GM12872 (cell line): ENCODE measurements at regions not wholly inside any gene's neighbourhood (a gene's known extent, or its start where the extent isn't known, plus 50 kb on each side); places are given as distances from the start of the nearest gene placed in this dataset.

Experiments used
- CTCF ChIP-seq: IDR thresholded peaks from 3 replicates; pipeline ENCODE4 v1.5.1; 2011; ENCODE audit warnings: low read depth, mild to moderate bottlenecking, low read length, moderate library complexity; ENCODE audit not compliant: insufficient read depth

GRCh38 chr7:18226598-18226997, 199.0 kb upstream of the PRPS1L1 start:
- no peak for TF ChIP-seq CTCF

DNA sequence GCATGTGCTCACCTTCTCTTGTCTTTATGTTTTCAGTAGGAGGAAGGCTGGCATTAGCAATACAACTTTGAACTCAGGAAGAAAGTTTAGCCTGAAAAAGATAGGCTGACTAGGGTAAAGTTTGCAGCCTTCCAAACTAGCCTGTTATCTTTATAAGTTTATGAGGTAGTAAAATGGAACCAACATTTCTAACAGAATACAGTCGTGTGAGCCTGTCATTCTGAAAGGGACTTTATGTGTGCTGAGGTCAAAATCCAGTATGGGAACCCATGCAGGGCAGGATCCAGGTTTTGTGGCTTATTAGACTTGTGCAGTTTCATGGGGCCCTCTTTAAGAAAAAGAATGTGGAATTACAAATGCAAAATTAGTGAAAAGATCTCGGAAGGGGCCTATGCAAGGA, 201.0 kb upstream of the PRPS1L1 start:
- TF ChIP-seq CTCF: no peak

DNA sequence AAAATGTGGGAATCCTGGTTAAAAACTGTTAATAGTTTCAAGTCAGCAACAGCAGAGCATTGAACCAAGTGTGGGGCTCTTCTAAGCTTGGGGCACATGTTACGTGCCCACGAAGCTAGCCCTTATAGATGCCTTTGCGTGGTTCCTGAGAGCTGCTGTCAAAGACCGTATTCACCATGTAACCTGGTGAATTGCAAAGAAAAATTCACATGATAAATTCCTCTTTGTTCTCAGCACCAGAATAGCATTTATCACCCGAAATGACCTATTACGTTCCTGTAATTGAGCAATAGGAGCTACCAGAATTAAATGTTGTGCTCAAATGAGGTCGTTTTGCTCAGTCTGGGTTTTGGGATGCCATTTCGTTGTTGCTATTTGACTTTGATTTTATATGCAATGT, 202.6 kb upstream of the PRPS1L1 start:
- TF ChIP-seq CTCF: no peak

DNA sequence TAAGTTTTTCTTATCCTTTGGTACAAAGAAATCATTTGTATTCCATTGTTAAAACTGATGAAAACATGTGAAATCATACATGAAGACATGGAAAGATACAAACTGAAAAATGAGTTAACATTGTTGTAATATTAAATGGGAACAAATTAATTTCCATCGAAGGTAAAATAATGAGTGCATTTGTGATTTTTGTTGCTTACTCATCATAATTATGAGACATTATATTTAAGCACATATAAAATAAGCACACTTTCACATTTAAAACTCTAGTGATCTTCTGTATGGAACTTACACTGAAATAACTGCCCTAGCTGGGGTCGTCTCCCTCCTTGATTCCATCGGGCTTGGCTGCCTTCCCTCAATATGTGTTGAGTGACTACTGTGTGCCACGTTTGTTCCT, 204.2 kb upstream of the PRPS1L1 start:
- no peak for TF ChIP-seq CTCF

DNA sequence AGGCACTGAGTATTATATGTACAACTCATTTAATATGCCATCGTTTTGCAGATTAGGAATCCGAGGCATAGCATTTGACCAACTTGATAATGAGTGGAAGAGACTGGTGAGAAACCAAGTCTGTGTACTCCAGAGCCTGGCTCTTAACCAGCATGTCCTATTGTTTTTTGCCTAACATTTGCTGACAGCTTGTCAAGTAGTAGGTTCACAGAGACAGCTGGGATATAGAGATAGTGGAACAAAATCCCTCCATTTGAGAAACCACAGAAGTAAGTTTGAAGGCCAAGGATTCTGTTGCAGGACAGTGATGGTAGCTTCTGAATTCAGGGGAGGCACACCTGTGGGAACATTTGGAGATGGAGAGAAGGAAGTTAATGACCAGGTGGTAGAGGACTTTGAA, 206.9 kb upstream of the PRPS1L1 start:
- TF ChIP-seq CTCF: no peak

GRCh38 chr7:18235819-18236218, 208.2 kb upstream of the PRPS1L1 start:
- no peak for TF ChIP-seq CTCF

DNA sequence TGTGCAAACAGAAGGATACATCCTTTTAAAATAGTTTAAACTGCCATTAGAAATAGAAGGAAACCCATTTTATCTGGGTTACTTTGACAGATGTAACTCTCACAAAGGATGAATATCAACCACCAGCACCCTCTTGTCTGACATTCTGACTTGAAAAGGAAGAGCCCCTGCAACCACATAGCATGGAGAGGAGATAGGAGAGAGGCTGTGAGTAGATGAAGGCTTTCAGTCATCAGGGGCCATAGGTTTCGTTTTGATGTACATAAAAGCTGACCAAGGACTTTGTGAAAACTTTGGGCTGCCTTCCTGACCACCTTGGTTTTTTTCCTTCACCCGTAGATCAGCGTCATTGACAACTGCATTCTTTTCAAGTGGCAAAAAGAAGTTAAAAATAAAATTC, 211.6 kb upstream of the PRPS1L1 start:
- TF ChIP-seq CTCF: no peak
